GM18868 (cell line): ENCODE measurements at regions not wholly inside any gene's neighbourhood (a gene's known extent, or its start where the extent isn't known, plus 50 kb on each side); places are given as distances from the start of the nearest gene placed in this dataset.

Experiments
- ATAC-seq: cut with Tn5 transposase; IDR thresholded peaks from one replicate; pipeline ENCODE4 v1.9.1; 2021; ENCODE audit warnings: mild to moderate bottlenecking, moderate library complexity; ENCODE audit not compliant: unreplicated experiment

GRCh38 chr20:40978761-40979160 lies 49.9 kb upstream of the TOP1 start:
- no peak for ATAC-seq
